Stimulated activated naive CD8-positive, alpha-beta T cell treated with anti-CD3 and anti-CD28 coated beads, Interleukin-15, Interleukin-2, amounts not matched to agents 100 ng/mL and 50 ng/mL, for 24 hours (primary cell): ENCODE measurements at regions not wholly inside any gene's neighbourhood (a gene's known extent, or its start where the extent isn't known, plus 50 kb on each side); places are given as distances from the start of the nearest gene placed in this dataset.

Experiments
- H3K27ac Mint-ChIP-seq: one replicate; pipeline ENCODE4 v1.8.0; 2021; ENCODE audit warnings: mild to moderate bottlenecking, mixed read lengths
- H3K27me3 Mint-ChIP-seq: one replicate; pipeline ENCODE4 v1.8.0; 2021; ENCODE audit warnings: mixed read lengths
- H3K36me3 Mint-ChIP-seq: one replicate; pipeline ENCODE4 v1.8.0; 2021; ENCODE audit warnings: low read depth, mixed read lengths
- H3K4me1 Mint-ChIP-seq: one replicate; pipeline ENCODE4 v1.8.0; 2021; ENCODE audit warnings: low read depth, mixed read lengths
- H3K4me3 Mint-ChIP-seq: one replicate; pipeline ENCODE4 v1.8.0; 2021; ENCODE audit warnings: mild to moderate bottlenecking, mixed read lengths
- H3K9me3 Mint-ChIP-seq: one replicate; pipeline ENCODE4 v1.8.0; 2021; ENCODE audit warnings: mixed read lengths

- H3K27me3 Mint-ChIP-seq = no peaks in the 10 kb centered on the region
- H3K36me3 Mint-ChIP-seq = no peaks in the 10 kb centered on the region
- peaks cover 6% of the 10 kb centered on the region for H3K9me3 Mint-ChIP-seq
- H3K4me1 Mint-ChIP-seq = peaks cover 84% of the 10 kb centered on the region
- peak overlapping the region; percentile 82 for H3K27ac Mint-ChIP-seq
- H3K4me3 Mint-ChIP-seq = peak overlapping the region; percentile 17
Observed at GRCh38 chr16:85986931-85987749, 88.2 kb downstream of the IRF8 start.

GRCh38 chr16:85987750-85988078 lies 88.8 kb downstream of the IRF8 start:
- peak overlapping the region; percentile 72 for H3K4me3 Mint-ChIP-seq
- H3K9me3 Mint-ChIP-seq = peaks cover 6% of the 10 kb centered on the region
- no peaks in the 10 kb centered on the region for H3K36me3 Mint-ChIP-seq
- peaks cover 90% of the 10 kb centered on the region for H3K4me1 Mint-ChIP-seq
- peak overlapping the region; percentile 98 for H3K27ac Mint-ChIP-seq
- no peaks in the 10 kb centered on the region for H3K27me3 Mint-ChIP-seq

GRCh38 chr16:85988306-85988705 lies 89.3 kb downstream of the IRF8 start:
- Mint-ChIP-seq H3K4me3 (peak overlapping the region; percentile 72), H3K36me3 (no peaks in the 10 kb centered on the region), H3K27me3 (no peaks in the 10 kb centered on the region), H3K4me1 (peaks cover 94% of the 10 kb centered on the region), H3K27ac (peak overlapping the region; percentile 98), H3K9me3 (peaks cover 6% of the 10 kb centered on the region)

GRCh38 chr16:85988723-85989313 lies 89.9 kb downstream of the IRF8 start:
- Mint-ChIP-seq H3K9me3 (peaks cover 6% of the 10 kb centered on the region), H3K27ac (peak overlapping the region; percentile 98), H3K27me3 (no peaks in the 10 kb centered on the region), H3K4me1 (peaks cover 92% of the 10 kb centered on the region), H3K4me3 (peak overlapping the region; percentile 72), H3K36me3 (no peaks in the 10 kb centered on the region)

DNA sequence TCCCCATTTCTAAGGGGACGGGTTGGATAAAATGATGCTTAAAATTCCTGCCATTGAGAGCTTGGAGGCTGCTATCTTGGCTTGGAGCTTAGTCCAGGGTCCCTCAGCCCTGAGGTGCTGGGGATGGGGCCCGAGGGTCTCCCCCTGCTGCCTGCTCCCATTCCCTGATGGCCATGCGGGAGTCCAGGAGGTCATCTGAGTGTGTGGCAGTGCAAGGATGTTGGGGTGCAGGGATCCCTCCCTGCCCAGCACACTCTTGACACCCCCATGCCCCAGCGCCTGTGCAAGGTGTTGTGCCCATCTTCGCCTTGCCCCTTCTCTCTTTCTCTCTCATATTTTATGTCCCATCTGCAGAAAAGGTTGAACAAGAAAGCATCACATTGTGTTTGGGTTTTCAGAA lies 90.4 kb downstream of the IRF8 start:
- Mint-ChIP-seq H3K27ac (peak overlapping the region; percentile 98), H3K9me3 (peaks cover 6% of the 10 kb centered on the region), H3K4me3 (peak overlapping the region; percentile 72), H3K27me3 (no peaks in the 10 kb centered on the region), H3K4me1 (peaks cover 86% of the 10 kb centered on the region), H3K36me3 (no peaks in the 10 kb centered on the region)

- Mint-ChIP-seq H3K9me3 (peaks cover 6% of the 10 kb centered on the region), H3K4me1 (peaks cover 86% of the 10 kb centered on the region), H3K27ac (peak overlapping the region; percentile 98), H3K36me3 (no peaks in the 10 kb centered on the region), H3K27me3 (no peaks in the 10 kb centered on the region), H3K4me3 (peak overlapping the region; percentile 72)
Observed at GRCh38 chr16:85989863-85990643, 91.1 kb downstream of the IRF8 start.

DNA sequence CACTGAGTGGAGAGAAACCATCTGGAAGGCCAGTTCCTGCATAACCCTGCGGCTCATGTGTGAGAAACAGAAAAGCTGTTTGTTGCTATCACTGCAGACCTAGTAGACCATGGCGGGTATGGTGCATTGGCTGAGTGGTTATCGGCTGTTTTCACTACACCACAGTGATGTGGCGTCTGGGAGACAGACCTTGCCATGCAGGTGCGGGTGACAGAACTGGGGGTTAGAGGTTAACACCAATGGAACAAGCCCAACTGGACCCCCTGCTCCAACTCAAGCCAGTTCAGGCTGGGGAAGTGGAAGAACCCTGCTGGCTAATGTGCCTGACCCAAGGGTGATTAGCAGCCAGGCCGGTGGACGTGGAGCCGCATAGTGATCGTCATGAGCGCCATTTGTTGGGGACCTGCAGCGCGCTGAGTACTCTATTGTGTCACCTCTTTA lies 91.9 kb downstream of the IRF8 start:
- Mint-ChIP-seq H3K4me3 (no peak overlapping the region), H3K36me3 (no peaks in the 10 kb centered on the region), H3K27me3 (no peaks in the 10 kb centered on the region), H3K9me3 (peaks cover 6% of the 10 kb centered on the region), H3K27ac (peak overlapping the region; percentile 98), H3K4me1 (peaks cover 86% of the 10 kb centered on the region)

- Mint-ChIP-seq H3K27me3 (no peaks in the 10 kb centered on the region), H3K9me3 (peaks cover 6% of the 10 kb centered on the region), H3K4me1 (peaks cover 86% of the 10 kb centered on the region), H3K4me3 (no peak overlapping the region), H3K36me3 (no peaks in the 10 kb centered on the region), H3K27ac (peak overlapping the region; percentile 98)
Observed at GRCh38 chr16:85991425-85991824, 92.5 kb downstream of the IRF8 start.

GRCh38 chr16:85991856-85992255 lies 92.9 kb downstream of the IRF8 start:
- Mint-ChIP-seq H3K4me1 (peaks cover 86% of the 10 kb centered on the region), H3K27me3 (no peaks in the 10 kb centered on the region), H3K27ac (peak overlapping the region; percentile 67), H3K4me3 (no peak overlapping the region), H3K9me3 (peaks cover 6% of the 10 kb centered on the region), H3K36me3 (no peaks in the 10 kb centered on the region)

DNA sequence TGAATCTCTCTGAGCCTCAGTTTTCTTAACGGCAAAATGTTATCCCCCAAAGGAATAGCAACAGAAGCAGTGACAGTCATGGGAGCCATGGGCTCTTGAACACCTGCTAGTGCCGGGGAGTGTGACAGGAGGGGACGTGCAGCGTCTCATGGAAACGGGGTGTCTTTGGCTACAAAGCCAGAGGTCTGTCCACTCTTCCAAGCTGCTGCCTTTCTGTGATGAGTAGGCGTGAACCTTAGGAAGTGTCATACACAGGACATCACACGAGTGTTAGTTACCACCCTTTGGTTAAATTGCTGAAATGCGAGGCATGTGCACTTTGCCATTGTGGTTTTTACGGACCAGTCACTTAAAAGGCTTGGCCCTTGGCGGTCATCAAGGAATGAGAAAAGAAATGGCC lies 93.4 kb downstream of the IRF8 start:
- Mint-ChIP-seq H3K36me3 (no peaks in the 10 kb centered on the region), H3K9me3 (peaks cover 6% of the 10 kb centered on the region), H3K27me3 (no peaks in the 10 kb centered on the region), H3K4me1 (peaks cover 86% of the 10 kb centered on the region), H3K4me3 (no peak overlapping the region), H3K27ac (peak overlapping the region; percentile 67)

GRCh38 chr16:85992779-85993178 lies 93.8 kb downstream of the IRF8 start:
- Mint-ChIP-seq H3K9me3 (peaks cover 6% of the 10 kb centered on the region), H3K36me3 (no peaks in the 10 kb centered on the region), H3K27ac (peak overlapping the region; percentile 80), H3K4me1 (peaks cover 87% of the 10 kb centered on the region), H3K27me3 (no peaks in the 10 kb centered on the region), H3K4me3 (no peak overlapping the region)

- Mint-ChIP-seq H3K9me3 (peaks cover 6% of the 10 kb centered on the region), H3K4me1 (peaks cover 87% of the 10 kb centered on the region), H3K36me3 (no peaks in the 10 kb centered on the region), H3K27ac (peak overlapping the region; percentile 80), H3K4me3 (peak overlapping the region; percentile 51), H3K27me3 (no peaks in the 10 kb centered on the region)
Observed at GRCh38 chr16:85994492-85995490, 95.8 kb downstream of the IRF8 start.

DNA sequence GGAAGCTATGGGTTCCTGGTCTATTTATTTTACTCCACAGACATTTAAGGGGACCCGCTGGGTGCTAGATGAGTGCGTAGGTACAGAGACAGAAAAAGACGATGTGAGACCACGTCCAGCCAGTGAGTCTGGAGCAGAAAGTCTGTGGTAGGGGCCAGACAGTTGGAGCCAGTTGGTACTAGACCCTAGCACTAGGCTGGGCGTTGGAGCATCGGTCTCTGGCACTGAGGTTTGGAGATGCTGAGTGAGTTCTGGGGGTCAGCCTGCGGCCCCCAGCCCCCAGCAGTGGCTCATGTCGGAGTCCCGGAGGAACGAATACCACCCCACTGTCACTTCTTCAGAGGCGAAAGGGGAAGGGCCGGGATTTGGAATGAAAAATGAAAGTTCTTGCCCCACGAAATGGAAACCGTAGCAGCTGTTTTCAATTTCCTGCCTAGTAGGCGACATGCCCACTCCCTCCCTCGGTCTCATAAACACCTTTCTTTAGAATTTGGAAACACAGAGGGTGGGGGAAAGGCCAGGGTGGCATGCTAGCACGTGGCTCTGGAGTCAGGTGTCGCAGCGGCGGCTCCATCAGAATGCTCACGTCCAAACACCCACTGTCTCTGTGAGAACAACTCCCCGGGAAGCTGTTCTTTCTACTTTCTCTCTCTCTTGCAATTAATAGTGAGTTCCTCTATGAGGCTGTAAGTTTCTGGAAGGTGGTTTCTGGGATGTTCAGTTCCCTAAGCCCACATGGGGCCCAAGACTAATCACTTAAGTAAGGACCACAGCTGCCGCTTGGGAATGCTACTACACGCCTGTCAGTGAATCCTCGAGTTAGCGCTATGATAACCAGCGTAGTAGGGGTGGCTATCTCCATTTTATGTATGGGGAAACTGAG lies 96.8 kb downstream of the IRF8 start:
- Mint-ChIP-seq H3K27me3 (no peaks in the 10 kb centered on the region), H3K4me1 (peaks cover 81% of the 10 kb centered on the region), H3K4me3 (peak overlapping the region; percentile 35), H3K27ac (peak overlapping the region; percentile 80), H3K9me3 (no peaks in the 10 kb centered on the region), H3K36me3 (no peaks in the 10 kb centered on the region)
